GM18502 (cell line): ENCODE measurements at regions not wholly inside any gene's neighbourhood (a gene's known extent, or its start where the extent isn't known, plus 50 kb on each side); places are given as distances from the start of the nearest gene placed in this dataset.

ENCODE experiments used
- ATAC-seq: cut with Tn5 transposase; IDR thresholded peaks from one replicate; pipeline ENCODE4 v1.9.1; 2021; ENCODE audit warnings: mild to moderate bottlenecking; ENCODE audit not compliant: unreplicated experiment, poor library complexity

GRCh38 chr2:19532547-19533196 lies 174.2 kb upstream of the OSR1 start:
- no peak for ATAC-seq

DNA sequence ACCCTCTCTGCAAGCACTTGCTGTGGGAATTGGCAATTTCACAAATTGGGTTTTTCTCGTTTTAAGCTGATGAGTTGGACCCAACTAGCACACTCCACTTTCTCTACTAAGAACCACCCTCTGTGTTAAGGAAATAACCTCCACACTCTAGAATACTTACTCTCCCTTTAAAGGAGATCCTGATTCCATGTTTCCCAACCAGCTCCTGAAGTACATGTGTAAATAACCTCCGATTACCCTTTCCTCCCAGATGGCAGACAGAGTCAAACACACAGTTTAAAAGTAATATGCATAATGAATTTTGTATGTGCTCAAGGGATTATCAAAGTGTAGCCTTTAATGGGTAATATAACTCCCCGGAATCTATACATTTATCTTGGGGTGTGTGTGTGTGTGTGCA lies 171.3 kb upstream of the OSR1 start:
- ATAC-seq: no peak

DNA sequence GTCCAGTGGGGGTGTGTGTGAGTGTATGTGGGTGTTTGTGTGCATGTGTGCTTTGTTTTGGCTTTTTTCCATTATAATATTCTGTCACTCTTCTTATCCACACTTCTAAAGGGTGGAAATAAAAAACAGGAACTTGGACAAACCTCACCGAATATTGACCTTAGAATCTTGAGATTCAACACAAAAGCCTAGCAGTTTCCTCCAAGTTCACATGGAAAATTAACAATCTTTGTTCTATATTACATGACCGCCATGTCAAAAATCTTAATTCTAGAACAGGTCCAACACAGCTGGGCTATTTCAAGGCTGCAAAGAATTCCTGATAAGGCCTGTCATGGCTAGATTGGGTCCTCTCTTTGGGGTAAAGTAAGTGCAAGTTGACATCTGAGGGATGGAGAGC lies 169.3 kb upstream of the OSR1 start:
- ATAC-seq: no peak

DNA sequence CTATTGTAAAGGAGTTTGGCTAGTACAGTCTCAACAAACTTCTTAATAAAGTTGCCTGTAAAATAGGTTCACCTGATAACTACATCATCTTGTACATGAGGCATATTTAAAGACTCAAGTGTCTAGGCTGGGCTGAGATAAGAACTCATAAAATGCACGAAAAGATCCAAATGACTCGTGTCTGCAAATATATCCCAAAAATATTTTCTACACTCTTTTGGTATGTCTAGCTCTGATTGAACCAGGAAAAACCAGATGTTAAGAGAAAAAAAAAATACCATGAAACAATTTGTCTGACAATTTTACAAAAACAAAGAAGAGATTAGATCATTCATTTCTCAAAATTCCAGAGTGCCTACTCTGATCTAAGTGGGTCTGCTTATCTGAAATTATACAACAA lies 166.9 kb upstream of the OSR1 start:
- no peak for ATAC-seq

DNA sequence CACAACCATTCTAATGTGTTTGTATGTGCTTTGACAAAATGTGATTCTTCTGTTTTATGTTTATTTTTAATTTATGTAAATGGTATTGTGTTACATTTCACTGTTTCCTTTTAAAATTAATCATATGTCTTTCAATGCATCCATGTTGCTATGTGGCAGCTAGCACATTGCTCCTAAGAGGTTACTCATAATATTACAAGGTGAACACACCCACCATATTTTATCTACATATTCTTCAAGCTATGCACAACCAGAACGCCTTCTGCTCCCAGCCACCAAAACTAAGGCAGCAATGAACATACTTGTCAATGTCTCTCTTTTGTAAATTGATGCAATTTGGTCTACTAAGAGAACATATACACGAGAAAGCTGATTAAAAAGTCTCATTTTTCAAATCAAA lies 160.6 kb upstream of the OSR1 start:
- ATAC-seq: no peak

- ATAC-seq: no peak
Measured at GRCh38 chr2:19507137-19507536, 148.7 kb upstream of the OSR1 start.

- ATAC-seq: no peak
Measured at GRCh38 chr2:19505199-19506136, 147.0 kb upstream of the OSR1 start.

GRCh38 chr2:19504400-19505198 lies 146.2 kb upstream of the OSR1 start:
- ATAC-seq: no peak

GRCh38 chr2:19503915-19504314 lies 145.5 kb upstream of the OSR1 start:
- no peak for ATAC-seq

DNA sequence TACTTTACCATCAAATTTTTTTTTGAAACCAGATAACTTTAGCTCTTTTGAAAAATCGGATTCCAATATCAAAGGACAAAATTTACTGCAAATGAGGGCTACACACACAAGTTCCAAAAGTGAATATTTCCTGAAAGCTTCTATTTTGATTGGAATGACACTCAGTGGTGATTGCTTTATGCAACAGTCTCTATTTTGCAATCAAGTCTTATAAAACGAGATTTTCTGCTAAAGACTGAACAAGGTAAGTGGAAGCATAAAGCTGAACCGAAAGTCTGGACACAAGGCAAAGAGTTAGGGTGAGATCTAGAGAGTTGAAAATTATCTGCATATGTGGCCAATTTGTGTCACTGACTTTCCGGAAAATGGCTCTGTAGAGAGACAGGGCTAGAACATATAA lies 145.0 kb upstream of the OSR1 start:
- ATAC-seq: no peak

DNA sequence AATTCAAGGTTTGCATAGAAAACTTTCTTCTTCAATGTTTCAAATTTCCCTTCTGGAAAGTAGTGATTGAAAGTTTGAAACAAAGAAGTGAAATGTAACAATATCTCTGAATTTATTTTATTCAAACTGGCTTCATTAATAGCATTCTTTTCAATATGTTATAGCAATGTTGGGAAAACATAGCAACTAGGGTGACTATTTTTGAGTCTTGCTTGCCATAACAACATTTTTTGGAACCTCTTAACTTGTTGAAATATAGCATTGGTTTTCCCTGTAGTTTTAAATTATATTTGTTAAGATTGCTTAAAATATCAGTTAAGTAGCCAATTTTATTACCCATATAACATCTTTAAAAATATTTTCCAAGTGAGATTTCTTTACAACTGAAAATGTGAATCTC lies 141.7 kb upstream of the OSR1 start:
- no peak for ATAC-seq

- no peak for ATAC-seq
Measured at GRCh38 chr2:19496646-19497045, 138.2 kb upstream of the OSR1 start.

DNA sequence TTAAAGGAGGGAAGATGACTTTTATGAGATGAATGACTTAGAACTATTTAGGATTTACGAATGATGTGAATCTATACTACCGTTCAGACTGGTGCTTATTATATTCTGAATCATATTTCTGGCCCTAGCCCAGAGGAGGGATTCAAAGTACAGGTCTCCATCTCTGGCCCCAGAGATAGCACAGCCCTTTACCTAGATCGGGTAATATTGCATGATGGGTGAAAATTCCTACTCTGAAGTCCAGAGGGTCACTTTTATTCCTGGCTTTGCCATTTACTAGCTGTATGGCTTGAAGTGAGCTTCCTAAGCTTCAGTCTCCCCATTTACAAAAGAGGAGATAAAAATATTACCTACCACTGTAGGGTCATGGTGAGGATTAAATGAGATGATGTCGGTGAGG lies 135.8 kb upstream of the OSR1 start:
- no peak for ATAC-seq

DNA sequence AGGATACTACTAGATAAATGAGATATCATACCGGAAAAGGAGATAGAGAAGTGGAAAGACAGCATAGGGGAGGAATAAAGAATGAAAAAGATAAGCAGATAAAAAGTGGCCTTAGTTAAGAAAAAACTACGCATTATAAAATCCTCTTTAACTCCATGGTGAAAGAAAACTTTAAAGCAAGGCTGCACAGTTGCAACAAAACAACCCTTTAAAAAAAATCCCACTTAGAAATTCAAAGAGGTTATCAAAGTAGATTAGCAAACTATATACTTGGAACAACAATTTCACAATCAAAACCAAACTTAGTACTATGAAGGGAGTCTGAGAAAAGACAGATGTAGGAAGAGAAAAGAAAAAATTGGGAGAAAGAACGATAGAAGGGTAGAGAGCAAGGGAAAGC lies 133.4 kb upstream of the OSR1 start:
- ATAC-seq: no peak

DNA sequence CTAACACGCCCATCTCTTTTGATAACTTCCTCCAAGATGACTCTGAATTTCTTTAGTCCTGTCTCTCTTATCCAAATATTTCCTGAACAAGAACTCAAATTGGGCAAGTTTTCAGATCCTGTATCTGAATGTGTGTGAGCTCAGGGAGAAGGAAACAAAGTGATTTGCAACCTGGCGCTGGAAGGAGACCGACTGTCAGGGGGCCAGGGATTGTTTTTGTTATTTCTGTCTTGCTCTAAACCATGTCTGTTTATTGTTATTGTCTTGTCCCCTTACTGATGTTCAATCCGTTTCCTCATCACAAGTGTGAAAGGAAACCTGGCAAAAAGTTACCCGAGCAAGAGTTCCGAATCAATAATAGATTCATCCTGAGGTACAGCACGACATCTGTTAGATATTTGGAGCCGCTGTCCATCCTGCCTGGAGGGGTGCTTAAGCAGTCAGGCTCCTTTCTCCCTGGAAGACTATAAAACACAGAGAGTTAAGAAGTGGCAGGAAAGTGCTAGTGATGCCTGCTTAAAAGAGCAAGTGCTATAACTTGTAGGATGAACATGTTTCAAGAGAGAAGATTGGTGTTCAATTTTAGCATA lies 132.5 kb upstream of the OSR1 start:
- no peak for ATAC-seq

- peak; percentile 95 for ATAC-seq
Measured at GRCh38 chr2:19488009-19488691, 129.7 kb upstream of the OSR1 start.

DNA sequence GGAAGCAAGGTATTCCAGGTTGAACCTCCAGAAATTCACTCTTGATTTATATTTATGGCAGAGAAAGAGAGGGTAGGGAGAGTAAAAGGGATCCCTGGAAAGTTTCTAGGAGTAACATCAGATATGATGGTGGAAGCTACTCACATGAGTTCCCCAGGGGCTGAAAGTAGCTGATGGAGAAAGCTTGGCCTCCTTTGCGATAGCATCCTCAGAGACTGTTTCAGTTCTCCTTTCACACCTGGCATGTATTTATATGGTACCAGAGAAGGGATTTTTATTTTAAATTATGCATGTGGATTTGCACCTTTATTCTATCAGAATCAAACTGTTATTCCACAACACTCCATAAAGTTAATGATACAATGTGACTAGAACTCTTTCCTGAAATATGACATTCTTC lies 126.3 kb upstream of the OSR1 start:
- peak; percentile 62 for ATAC-seq

- ATAC-seq: no peak
Measured at GRCh38 chr2:19480673-19481072, 122.2 kb upstream of the OSR1 start.

DNA sequence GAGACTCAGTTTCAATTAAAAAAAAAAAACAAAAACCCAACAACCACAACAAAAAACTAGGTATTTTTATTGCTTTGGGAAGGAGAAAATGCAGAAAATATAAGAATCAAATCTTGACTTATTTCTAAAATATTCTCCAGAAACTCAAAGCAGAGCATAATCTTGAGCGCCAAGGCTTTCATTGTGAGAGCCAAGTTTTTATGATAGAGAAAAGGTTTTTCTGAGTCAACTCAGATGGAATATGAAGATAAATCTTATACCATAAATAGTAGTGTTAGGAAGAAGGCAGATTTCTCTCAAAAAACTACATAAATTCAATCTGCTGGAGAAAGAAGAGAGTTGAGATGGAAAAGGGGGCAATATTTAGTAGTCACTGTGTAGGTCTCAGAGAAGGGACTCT lies 121.2 kb upstream of the OSR1 start:
- no peak for ATAC-seq

GRCh38 chr2:19478409-19478808 lies 120.0 kb upstream of the OSR1 start:
- ATAC-seq: no peak
